Neural cell (in vitro differentiated cells): ENCODE measurements at regions not wholly inside any gene's neighbourhood (a gene's known extent, or its start where the extent isn't known, plus 50 kb on each side); places are given as distances from the start of the nearest gene placed in this dataset.

Experiments
- H2AFZ ChIP-seq: fragments of 200-600, 300-800 bp; sonication (generic), shearing (Covaris generic); 2 replicates; pipeline ENCODE4 v1.6.0; 2014; ENCODE audit warnings: low read depth, mild to moderate bottlenecking, antibody characterized with exemption, low read length, moderate library complexity
- H3F3A ChIP-seq: fragments of 200-600 bp; shearing (Covaris generic); 2 replicates; pipeline ENCODE4 v1.6.1; 2016; ENCODE audit warnings: mild to moderate bottlenecking, moderate library complexity, mixed read lengths, antibody characterized with exemption, low read length; ENCODE audit not compliant: insufficient read depth, poor library complexity, severe bottlenecking
- H3K27ac ChIP-seq: fragments of 200-600, 300-800 bp; sonication (generic), shearing (Covaris generic); 2 replicates; pipeline ENCODE4 v1.5.1; 2014; ENCODE audit warnings: mild to moderate bottlenecking, low read length, moderate library complexity
- H3K27me3 ChIP-seq: fragments of 300-800, 200-600 bp; sonication (generic), shearing (Covaris generic); 2 replicates; pipeline ENCODE4 v1.6.0; 2014; ENCODE audit warnings: mild to moderate bottlenecking, low read depth, low read length, moderate library complexity; ENCODE audit not compliant: insufficient read depth
- H3K36me3 ChIP-seq: fragments of 300-800, 200-600 bp; sonication (generic), shearing (Covaris generic); 2 replicates; pipeline ENCODE4 v1.5.1; 2014; ENCODE audit warnings: mild to moderate bottlenecking, antibody characterized with exemption, low read length, moderate library complexity; ENCODE audit not compliant: insufficient read depth
- H3K4me2 ChIP-seq: fragments of 300-800, 200-600 bp; sonication (generic), shearing (Covaris generic); 2 replicates; pipeline ENCODE4 v1.6.0; 2014; ENCODE audit warnings: mild to moderate bottlenecking, low read length
- H3K4me3 ChIP-seq: fragments of 300-800, 200-600 bp; sonication (generic), shearing (Covaris generic); 2 replicates; pipeline ENCODE4 v1.5.1; 2014; ENCODE audit warnings: mild to moderate bottlenecking, low read length, moderate library complexity
- H3K79me2 ChIP-seq: fragments of 200-600 bp; shearing (Covaris generic); replicated peaks from 2 replicates; pipeline ENCODE4 v1.6.0; 2014; ENCODE audit warnings: mild to moderate bottlenecking, low read length, moderate library complexity; ENCODE audit not compliant: insufficient read depth
- H3K9ac ChIP-seq: fragments of 300-800, 200-600 bp; sonication (generic), shearing (Covaris generic); 2 replicates; pipeline ENCODE4 v1.6.1; 2016; ENCODE audit warnings: mild to moderate bottlenecking, low read length, mixed read lengths
- H3K9me2 ChIP-seq: fragments of 200-600 bp; shearing (Covaris generic); 2 replicates; pipeline ENCODE4 v1.6.1; 2016; ENCODE audit warnings: mild to moderate bottlenecking, low read length, mixed read lengths; ENCODE audit not compliant: insufficient read depth
- H3K9me3 ChIP-seq: fragments of 200-600, 300-800 bp; sonication (generic), shearing (Covaris generic); 2 replicates; pipeline ENCODE4 v1.6.1; 2016; ENCODE audit warnings: mild to moderate bottlenecking, mixed run types, low read length, moderate library complexity, mixed read lengths
- H4K20me1 ChIP-seq: fragments of 200-600 bp; shearing (Covaris generic); 2 replicates; pipeline ENCODE4 v1.6.1; 2016; ENCODE audit warnings: mild to moderate bottlenecking, mixed run types; ENCODE audit not compliant: insufficient read depth
- EP300 ChIP-seq: fragments of 450-650 bp; conservative IDR thresholded peaks from 2 replicates; pipeline ENCODE4 v1.6.1; 2014; ENCODE audit warnings: antibody characterized with exemption, mild to moderate bottlenecking, moderate library complexity; ENCODE audit not compliant: poor library complexity, severe bottlenecking
- EZH2 ChIP-seq: fragments of 200-600, 300-800 bp; shearing (Covaris generic), sonication (generic); IDR thresholded peaks from 2 replicates; pipeline ENCODE4 v1.6.1; 2014; ENCODE audit warnings: antibody characterized with exemption, low read length, borderline replicate concordance, mild to moderate bottlenecking; ENCODE audit not compliant: insufficient read depth, poor library complexity, severe bottlenecking
- MXI1 ChIP-seq: fragments of 450-650 bp; conservative IDR thresholded peaks from 2 replicates; pipeline ENCODE4 v1.6.1; 2014; ENCODE audit warnings: antibody characterized with exemption, mild to moderate bottlenecking; ENCODE audit not compliant: poor library complexity, severe bottlenecking
- POLR2AphosphoS5 ChIP-seq: IDR thresholded peaks from 2 replicates; pipeline ENCODE4 v1.6.1; 2012
- RAD21 ChIP-seq: fragments of 450-650 bp; conservative IDR thresholded peaks from 2 replicates; pipeline ENCODE4 v1.6.1; 2014; ENCODE audit warnings: antibody characterized with exemption, mild to moderate bottlenecking, moderate library complexity
- SMC3 ChIP-seq: fragments of 450-650 bp; conservative IDR thresholded peaks from 2 replicates; pipeline ENCODE4 v1.6.1; 2014; ENCODE audit warnings: antibody characterized with exemption, mild to moderate bottlenecking, moderate library complexity; ENCODE audit not compliant: poor library complexity
- TAF1 ChIP-seq: IDR thresholded peaks from 2 replicates; pipeline ENCODE4 v1.6.1; 2012; ENCODE audit warnings: low read depth
- TF ChIP-seq, protein P1 (sequence below): IDR thresholded peaks from 2 replicates; pipeline ENCODE4 v1.6.1; 2012; ENCODE audit warnings: borderline replicate concordance
- TF ChIP-seq, protein P2 (sequence below): fragments of 450-650 bp; IDR thresholded peaks from 2 replicates; pipeline ENCODE4 v1.5.1; 2014; ENCODE audit warnings: antibody characterized with exemption, mild to moderate bottlenecking, moderate library complexity; ENCODE audit not compliant: poor library complexity, severe bottlenecking

DNA sequence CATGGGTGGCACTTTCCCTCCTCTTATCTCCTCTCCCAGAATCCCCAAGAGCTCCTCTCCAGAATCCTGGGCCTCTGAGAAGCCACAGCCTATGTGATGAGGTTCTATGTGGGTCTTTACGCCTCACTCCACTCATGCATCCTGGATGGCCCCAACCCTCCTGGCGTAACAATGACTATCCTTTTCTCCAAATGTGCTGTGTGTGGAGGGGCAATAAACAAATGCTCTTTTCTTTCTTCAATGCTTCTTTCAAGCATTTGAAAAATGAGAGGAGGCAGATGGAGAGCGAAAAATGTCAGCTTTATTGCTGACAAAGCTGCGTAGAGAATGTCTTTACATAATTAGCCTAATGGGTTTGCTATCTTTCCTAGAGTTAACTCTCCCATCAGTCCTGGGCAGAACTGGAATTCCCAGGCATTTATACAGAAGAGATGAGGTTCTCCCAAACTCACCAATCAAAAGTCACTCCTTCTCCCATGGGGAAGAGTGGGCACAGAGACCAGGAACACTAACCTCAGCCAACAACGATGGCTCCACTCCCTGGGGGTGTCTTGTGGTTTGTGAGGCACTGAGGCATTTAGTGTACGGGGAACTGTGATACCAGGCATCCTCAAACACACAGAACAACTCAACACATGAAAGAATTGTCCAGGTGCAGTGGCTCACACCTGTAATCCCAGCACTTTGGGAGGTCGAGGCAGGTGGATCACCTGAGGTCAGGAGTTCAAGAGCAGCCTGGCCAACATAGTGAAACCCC lies 118.9 kb upstream of the SLC34A2 start:
- Histone ChIP-seq H3K36me3 (no peaks in the 10 kb centered on the region), H3K9ac (no peak overlapping the region), H3K9me2 (no peaks in the 10 kb centered on the region), H2AFZ (no peak overlapping the region), H3K79me2 (no peaks in the 10 kb centered on the region), H3F3A (no peaks in the 10 kb centered on the region), H3K27ac (no peak overlapping the region), H4K20me1 (no peaks in the 10 kb centered on the region), H3K4me3 (no peak overlapping the region), H3K27me3 (no peaks in the 10 kb centered on the region), H3K9me3 (no peaks in the 10 kb centered on the region), H3K4me2 (no peak overlapping the region)
- TF ChIP-seq, protein P1, sequence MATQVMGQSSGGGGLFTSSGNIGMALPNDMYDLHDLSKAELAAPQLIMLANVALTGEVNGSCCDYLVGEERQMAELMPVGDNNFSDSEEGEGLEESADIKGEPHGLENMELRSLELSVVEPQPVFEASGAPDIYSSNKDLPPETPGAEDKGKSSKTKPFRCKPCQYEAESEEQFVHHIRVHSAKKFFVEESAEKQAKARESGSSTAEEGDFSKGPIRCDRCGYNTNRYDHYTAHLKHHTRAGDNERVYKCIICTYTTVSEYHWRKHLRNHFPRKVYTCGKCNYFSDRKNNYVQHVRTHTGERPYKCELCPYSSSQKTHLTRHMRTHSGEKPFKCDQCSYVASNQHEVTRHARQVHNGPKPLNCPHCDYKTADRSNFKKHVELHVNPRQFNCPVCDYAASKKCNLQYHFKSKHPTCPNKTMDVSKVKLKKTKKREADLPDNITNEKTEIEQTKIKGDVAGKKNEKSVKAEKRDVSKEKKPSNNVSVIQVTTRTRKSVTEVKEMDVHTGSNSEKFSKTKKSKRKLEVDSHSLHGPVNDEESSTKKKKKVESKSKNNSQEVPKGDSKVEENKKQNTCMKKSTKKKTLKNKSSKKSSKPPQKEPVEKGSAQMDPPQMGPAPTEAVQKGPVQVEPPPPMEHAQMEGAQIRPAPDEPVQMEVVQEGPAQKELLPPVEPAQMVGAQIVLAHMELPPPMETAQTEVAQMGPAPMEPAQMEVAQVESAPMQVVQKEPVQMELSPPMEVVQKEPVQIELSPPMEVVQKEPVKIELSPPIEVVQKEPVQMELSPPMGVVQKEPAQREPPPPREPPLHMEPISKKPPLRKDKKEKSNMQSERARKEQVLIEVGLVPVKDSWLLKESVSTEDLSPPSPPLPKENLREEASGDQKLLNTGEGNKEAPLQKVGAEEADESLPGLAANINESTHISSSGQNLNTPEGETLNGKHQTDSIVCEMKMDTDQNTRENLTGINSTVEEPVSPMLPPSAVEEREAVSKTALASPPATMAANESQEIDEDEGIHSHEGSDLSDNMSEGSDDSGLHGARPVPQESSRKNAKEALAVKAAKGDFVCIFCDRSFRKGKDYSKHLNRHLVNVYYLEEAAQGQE: no peak
- TF ChIP-seq RAD21: no peak
- TF ChIP-seq, protein P2, sequence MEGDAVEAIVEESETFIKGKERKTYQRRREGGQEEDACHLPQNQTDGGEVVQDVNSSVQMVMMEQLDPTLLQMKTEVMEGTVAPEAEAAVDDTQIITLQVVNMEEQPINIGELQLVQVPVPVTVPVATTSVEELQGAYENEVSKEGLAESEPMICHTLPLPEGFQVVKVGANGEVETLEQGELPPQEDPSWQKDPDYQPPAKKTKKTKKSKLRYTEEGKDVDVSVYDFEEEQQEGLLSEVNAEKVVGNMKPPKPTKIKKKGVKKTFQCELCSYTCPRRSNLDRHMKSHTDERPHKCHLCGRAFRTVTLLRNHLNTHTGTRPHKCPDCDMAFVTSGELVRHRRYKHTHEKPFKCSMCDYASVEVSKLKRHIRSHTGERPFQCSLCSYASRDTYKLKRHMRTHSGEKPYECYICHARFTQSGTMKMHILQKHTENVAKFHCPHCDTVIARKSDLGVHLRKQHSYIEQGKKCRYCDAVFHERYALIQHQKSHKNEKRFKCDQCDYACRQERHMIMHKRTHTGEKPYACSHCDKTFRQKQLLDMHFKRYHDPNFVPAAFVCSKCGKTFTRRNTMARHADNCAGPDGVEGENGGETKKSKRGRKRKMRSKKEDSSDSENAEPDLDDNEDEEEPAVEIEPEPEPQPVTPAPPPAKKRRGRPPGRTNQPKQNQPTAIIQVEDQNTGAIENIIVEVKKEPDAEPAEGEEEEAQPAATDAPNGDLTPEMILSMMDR: no peak
- no peak for TF ChIP-seq MXI1

- no peak overlapping the region for H3K9ac ChIP-seq
- H3K79me2 ChIP-seq: no peaks in the 10 kb centered on the region
- no peak overlapping the region for H3K4me3 ChIP-seq
- no peaks in the 10 kb centered on the region for H3F3A ChIP-seq
- H3K9me3 ChIP-seq: no peaks in the 10 kb centered on the region
- TF ChIP-seq RAD21 (no peak), MXI1 (no peak), EP300 (no peak), TAF1 (no peak), SMC3 (no peak), POLR2AphosphoS5 (no peak), EZH2 (no peak)
- TF ChIP-seq, protein P2: no peak
- TF ChIP-seq, protein P1: no peak
- no peaks in the 10 kb centered on the region for H3K36me3 ChIP-seq
- H4K20me1 ChIP-seq: no peaks in the 10 kb centered on the region
- H3K27ac ChIP-seq: no peak overlapping the region
- no peak overlapping the region for H3K4me2 ChIP-seq
- no peak overlapping the region for H2AFZ ChIP-seq
- no peaks in the 10 kb centered on the region for H3K27me3 ChIP-seq
- no peaks in the 10 kb centered on the region for H3K9me2 ChIP-seq
Observed at GRCh38 chr4:25538430-25538829, 117.2 kb upstream of the SLC34A2 start.
